ENCODE measurements at regions not wholly inside any gene's neighbourhood (a gene's known extent, or its start where the extent isn't known, plus 50 kb on each side); places are given as distances from the start of the nearest gene placed in this dataset.
"Not testable (repeated sequence)": the region's sequence is repeated elsewhere in the genome, so short reads cannot be mapped to it uniquely, and the experiment has no call there.

DNA sequence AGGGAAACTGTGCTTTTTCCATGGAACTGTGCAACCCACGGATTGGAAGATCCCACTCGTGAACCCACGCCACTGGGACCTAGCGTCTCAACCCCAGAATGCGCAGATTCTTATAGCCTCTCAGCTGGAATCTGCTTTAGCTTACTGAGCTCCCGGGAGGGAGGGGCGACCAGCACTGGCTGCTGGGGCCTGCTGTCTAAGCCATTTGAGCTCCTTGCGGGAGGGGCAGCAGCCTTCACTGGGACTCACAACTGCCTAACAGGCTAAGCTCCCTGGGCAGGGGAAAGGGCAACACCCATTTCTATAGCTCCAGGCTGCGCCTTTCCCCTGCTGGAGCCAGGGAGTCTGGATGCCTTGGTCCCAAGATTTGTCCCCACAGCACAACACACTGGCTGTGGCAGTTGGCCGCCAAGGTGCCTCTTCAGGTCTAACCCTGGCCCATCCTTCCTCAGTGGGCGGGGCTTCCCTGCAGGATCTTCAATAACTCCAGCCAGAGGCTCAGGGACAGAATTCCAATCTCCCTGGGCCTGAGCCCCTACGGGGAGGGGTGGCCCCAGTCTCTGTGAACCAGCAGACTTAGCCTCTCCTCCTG lies 451.7 kb upstream of the PITX2 start:
- DNase-seq (peak in 1 of 6 donors; percentile 36), FAIRE-seq (no peak), ATAC-seq (no peak)
- Histone ChIP-seq H3K4me1 (no peaks in the 10 kb centered on the region), H3K4me3 (no peak overlapping the region), H3K27me3 (no peaks in the 10 kb centered on the region), H3K36me3 (no peaks in the 10 kb centered on the region), H3K9me3 (no peaks in the 10 kb centered on the region), H3K27ac (no peak overlapping the region)
- WGBS, 2 donors: 71 to 83% methylated on average over 12 of the region's 12 CpGs
- intact Hi-C loops (cut with DNase I): no loop called here
- TF ChIP-seq, protein P1, sequence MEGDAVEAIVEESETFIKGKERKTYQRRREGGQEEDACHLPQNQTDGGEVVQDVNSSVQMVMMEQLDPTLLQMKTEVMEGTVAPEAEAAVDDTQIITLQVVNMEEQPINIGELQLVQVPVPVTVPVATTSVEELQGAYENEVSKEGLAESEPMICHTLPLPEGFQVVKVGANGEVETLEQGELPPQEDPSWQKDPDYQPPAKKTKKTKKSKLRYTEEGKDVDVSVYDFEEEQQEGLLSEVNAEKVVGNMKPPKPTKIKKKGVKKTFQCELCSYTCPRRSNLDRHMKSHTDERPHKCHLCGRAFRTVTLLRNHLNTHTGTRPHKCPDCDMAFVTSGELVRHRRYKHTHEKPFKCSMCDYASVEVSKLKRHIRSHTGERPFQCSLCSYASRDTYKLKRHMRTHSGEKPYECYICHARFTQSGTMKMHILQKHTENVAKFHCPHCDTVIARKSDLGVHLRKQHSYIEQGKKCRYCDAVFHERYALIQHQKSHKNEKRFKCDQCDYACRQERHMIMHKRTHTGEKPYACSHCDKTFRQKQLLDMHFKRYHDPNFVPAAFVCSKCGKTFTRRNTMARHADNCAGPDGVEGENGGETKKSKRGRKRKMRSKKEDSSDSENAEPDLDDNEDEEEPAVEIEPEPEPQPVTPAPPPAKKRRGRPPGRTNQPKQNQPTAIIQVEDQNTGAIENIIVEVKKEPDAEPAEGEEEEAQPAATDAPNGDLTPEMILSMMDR (IDR thresholded peaks at IDR 0.05): no peak

DNA sequence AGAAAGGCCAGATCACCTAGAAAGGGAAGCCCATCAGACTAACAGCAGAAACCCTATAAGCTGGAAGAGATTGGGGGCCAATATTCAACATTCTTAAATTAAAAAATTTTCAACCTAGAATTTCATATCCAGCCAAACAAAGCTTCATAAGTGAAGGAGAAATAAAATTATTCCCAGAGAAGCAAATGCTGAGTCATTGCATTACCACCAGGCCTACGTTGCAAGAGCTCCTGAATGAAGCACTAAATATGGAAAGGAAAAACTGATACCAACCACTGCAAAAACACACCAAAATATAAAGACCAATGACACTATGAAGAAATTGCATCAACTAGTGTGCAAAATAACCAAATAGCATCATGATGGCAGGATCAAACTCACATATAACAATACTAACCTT lies 453.4 kb upstream of the PITX2 start:
- H3K9me3 ChIP-seq; H3K36me3 ChIP-seq; H3K4me3 ChIP-seq; ATAC-seq; FAIRE-seq; H3K4me1 ChIP-seq; H3K27ac ChIP-seq; DNase-seq; H3K27me3 ChIP-seq; intact Hi-C loops (cut with DNase I): not testable (repeated sequence)
- 40 to 43% methylated on average over 1 of the region's 1 CpG for WGBS, 2 donors

DNA sequence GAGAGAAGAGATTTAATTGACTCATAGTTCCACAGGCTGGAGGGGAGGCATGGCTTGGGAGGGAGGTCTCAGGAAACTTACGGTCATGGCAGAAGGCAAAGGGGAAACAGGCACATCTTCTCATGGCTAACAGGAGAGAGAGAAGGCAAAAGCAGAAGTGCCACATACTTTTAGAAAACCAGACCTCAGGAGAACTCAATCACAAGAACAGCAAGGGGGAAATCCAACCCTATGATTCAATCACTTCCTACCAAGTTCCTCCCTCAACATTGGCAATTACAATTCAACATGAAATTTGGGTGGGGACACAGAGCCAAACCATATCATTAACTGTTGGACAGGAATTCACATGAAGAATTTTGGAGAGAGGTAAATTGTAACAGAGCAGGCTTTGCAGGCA lies 485.3 kb upstream of the PITX2 start:
- Histone ChIP-seq H3K4me1 (no peaks in the 10 kb centered on the region), H3K27ac (no peak overlapping the region), H3K4me3 (no peak overlapping the region), H3K9me3 (no peaks in the 10 kb centered on the region), H3K36me3 (no peaks in the 10 kb centered on the region), H3K27me3 (no peaks in the 10 kb centered on the region)
- intact Hi-C loops (cut with DNase I): no loop called here
- TF ChIP-seq, protein P1 (IDR thresholded peaks at IDR 0.05): no peak
- no peak for DNase-seq
- WGBS, 2 donors: 54 to 89% methylated on average over 1 of the region's 1 CpG
- ATAC-seq: no peak
- FAIRE-seq: no peak

DNA sequence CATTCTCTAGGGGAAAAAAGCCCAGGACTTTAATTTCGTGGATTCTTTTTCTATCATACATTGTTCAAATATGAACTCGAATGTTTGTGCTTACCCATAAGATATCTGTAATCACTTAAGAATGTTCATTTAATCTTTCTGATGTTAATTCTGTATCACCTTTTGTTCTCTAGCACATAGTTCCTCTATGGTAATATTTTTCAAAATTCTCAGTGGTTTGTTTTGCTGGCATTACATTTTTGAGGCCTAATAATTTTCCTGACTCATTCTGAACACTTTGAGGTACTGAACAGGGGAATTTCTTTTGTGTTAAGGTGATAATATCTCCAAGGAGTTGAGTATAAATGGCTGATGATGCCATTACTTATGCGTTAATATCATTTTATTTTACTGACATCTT lies 490.7 kb upstream of the PITX2 start:
- FAIRE-seq (no peak), ATAC-seq (no peak)
- WGBS, 2 donors: 45 to 56% methylated on average over 3 of the region's 3 CpGs

DNA sequence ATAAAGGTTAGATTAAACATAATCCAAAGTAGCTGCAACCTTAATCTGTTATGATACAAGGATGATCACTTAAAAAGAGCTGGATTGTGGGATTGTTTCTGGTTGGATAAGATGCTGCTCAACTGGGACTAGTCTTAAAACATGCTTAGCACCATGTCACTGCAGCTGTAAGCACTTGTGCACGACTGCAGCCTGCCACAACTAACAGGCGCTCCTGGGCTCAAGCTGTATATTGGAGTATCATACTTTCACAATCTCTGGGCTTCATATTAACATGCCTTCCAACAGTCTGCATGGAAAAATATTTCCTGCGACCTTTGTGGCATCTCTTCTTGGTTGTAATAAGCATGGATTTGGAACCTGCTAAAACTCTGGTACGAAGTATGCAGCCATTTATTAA lies 493.0 kb upstream of the PITX2 start:
- ATAC-seq (no peak), FAIRE-seq (no peak), DNase-seq (no peak)
- Histone ChIP-seq H3K4me1 (no peaks in the 10 kb centered on the region), H3K9me3 (no peaks in the 10 kb centered on the region), H3K27me3 (no peaks in the 10 kb centered on the region), H3K4me3 (no peak overlapping the region), H3K36me3 (no peaks in the 10 kb centered on the region), H3K27ac (no peak overlapping the region)
- intact Hi-C loops (cut with DNase I): no loop called here
- 52 to 72% methylated on average over 4 of the region's 4 CpGs for WGBS, 2 donors
- TF ChIP-seq, protein P1 (IDR thresholded peaks at IDR 0.05): no peak

More for the DNA sequence above, 490.7 kb upstream of the PITX2 start:
- DNase-seq: no peak
- Histone ChIP-seq H3K36me3 (no peaks in the 10 kb centered on the region), H3K4me1 (no peaks in the 10 kb centered on the region), H3K27me3 (no peaks in the 10 kb centered on the region), H3K27ac (no peak overlapping the region), H3K4me3 (no peak overlapping the region), H3K9me3 (no peaks in the 10 kb centered on the region)
- intact Hi-C loops (cut with DNase I): no loop called here
- TF ChIP-seq, protein P1 (IDR thresholded peaks at IDR 0.05): no peak
